Ishikawa (cell line): ENCODE measurements at regions not wholly inside any gene's neighbourhood (a gene's known extent, or its start where the extent isn't known, plus 50 kb on each side); places are given as distances from the start of the nearest gene placed in this dataset.

Source experiments
- CEBPB ChIP-seq: IDR thresholded peaks from 2 replicates; pipeline ENCODE4 v1.6.1; 2012
- CREB1 ChIP-seq: IDR thresholded peaks from 2 replicates; pipeline ENCODE4 v1.6.1; 2012; ENCODE audit warnings: low read depth
- EGR1 ChIP-seq: IDR thresholded peaks from 2 replicates; pipeline ENCODE4 v1.6.1; 2012
- EP300 ChIP-seq: IDR thresholded peaks from 2 replicates; pipeline ENCODE4 v1.6.1; 2012; ENCODE audit warnings: borderline replicate concordance
- FOXM1 ChIP-seq: IDR thresholded peaks from 2 replicates; pipeline ENCODE4 v1.6.1; 2012; ENCODE audit warnings: low read depth, borderline replicate concordance
- MAX ChIP-seq: IDR thresholded peaks from 2 replicates; pipeline ENCODE4 v1.6.1; 2012
- NFIC ChIP-seq: IDR thresholded peaks from 2 replicates; pipeline ENCODE4 v1.6.1; 2012
- RAD21 ChIP-seq: IDR thresholded peaks from 2 replicates; pipeline ENCODE4 v1.6.1; 2012; ENCODE audit warnings: low read depth
- REST ChIP-seq: IDR thresholded peaks from 2 replicates; pipeline ENCODE4 v1.6.1; 2012; ENCODE audit warnings: low read depth, mild to moderate bottlenecking
- TAF1 ChIP-seq: IDR thresholded peaks from 2 replicates; pipeline ENCODE4 v1.6.1; 2012; ENCODE audit warnings: low read depth, mild to moderate bottlenecking
- TCF12 ChIP-seq: IDR thresholded peaks from 2 replicates; pipeline ENCODE4 v1.6.1; 2012; ENCODE audit warnings: low read depth
- TEAD4 ChIP-seq: IDR thresholded peaks from 2 replicates; pipeline ENCODE4 v1.6.1; 2012
- USF1 ChIP-seq: IDR thresholded peaks from 2 replicates; pipeline ENCODE4 v1.6.1; 2012
- YY1 ChIP-seq: IDR thresholded peaks from 2 replicates; pipeline ENCODE4 v1.6.1; 2012; ENCODE audit warnings: low read depth
- ZBTB7A ChIP-seq: IDR thresholded peaks from 2 replicates; pipeline ENCODE4 v1.6.1; 2012; ENCODE audit warnings: low read depth

- TF ChIP-seq MAX, result peak; percentile 21; the same call in 1 of the 2 replicates
- TF ChIP-seq CREB1, result no peak
- peak; percentile 93 for TF ChIP-seq USF1
- TF ChIP-seq RAD21, result peak; percentile 62
These were observed 195.9 kb downstream of the BCR start for GRCh38 chr22:23376256-23376655.

GRCh38 chr22:23375031-23375827 lies 194.9 kb downstream of the BCR start:
- TF ChIP-seq REST (no peak), TAF1 (no peak), USF1 (no peak), EP300 (no peak), ZBTB7A (no peak), CREB1 (no peak), RAD21 (no peak), MAX (no peak), FOXM1 (no peak), TCF12 (no peak), YY1 (no peak), TEAD4 (no peak), CEBPB (no peak), NFIC (no peak), EGR1 (no peak)

GRCh38 chr22:23373601-23374000 lies 193.3 kb downstream of the BCR start:
- no peak for TF ChIP-seq ZBTB7A
- TF ChIP-seq YY1, result no peak
- no peak for TF ChIP-seq NFIC

GRCh38 chr22:23370251-23370650 lies 189.9 kb downstream of the BCR start:
- no peak for TF ChIP-seq TCF12
- TF ChIP-seq ZBTB7A, result no peak

GRCh38 chr22:23369054-23369685 lies 188.9 kb downstream of the BCR start:
- TF ChIP-seq CEBPB, result no peak
- no peak for TF ChIP-seq FOXM1
- no peak for TF ChIP-seq REST
- no peak for TF ChIP-seq TCF12
- no peak for TF ChIP-seq YY1
- no peak for TF ChIP-seq CREB1
- TF ChIP-seq ZBTB7A, result no peak
- TF ChIP-seq MAX, result no peak
- no peak for TF ChIP-seq USF1
